ENCODE measurements at regions not wholly inside any gene's neighbourhood (a gene's known extent, or its start where the extent isn't known, plus 50 kb on each side); places are given as distances from the start of the nearest gene placed in this dataset.

GRCh38 chr5:82375488-82376244, 97.5 kb upstream of the RPS23 start:
- peak; percentile 40; the same call in 1 of the 2 replicates for ATAC-seq
- TF ChIP-seq CEBPB (IDR thresholded peaks at IDR 0.05; ENCODE audit: low read depth) = no peak
- POLR2A ChIA-PET = interaction anchor here (1.1 kb wide), 1 partner anchor 13 kb away, joined by 3 read pairs; no protein-coding TSS in a partner anchor
- H3K4me1 ChIP-seq (ENCODE audit: control insufficient read depth in 1 of 2, insufficient read depth in 2 of 2, low read length in 2 of 2) = peaks cover 0 to 5% of the 10 kb centered on the region in 2 experiments; a peak in 1 of 4 replicates
- CTCF ChIA-PET = no interaction called here
- RAD21 ChIA-PET (ENCODE audit: low non-redundant PET in 1 of 2, low total read pairs in 2 of 2, uncharacterized antibody in 2 of 2, unreplicated experiment in 2 of 2) = no interaction called here
- intact Hi-C loops (cut with micrococcal nuclease) = no loop called here
- no peak overlapping the region for H3K4me2 ChIP-seq (ENCODE audit: low read length)
- H4K20me1 ChIP-seq (ENCODE audit: insufficient read depth) = no peaks in the 10 kb centered on the region
- no peaks in the 10 kb centered on the region for H3K9me3 ChIP-seq (ENCODE audit: control insufficient read depth in 1 of 2, insufficient read depth in 1 of 2, low read depth in 1 of 2, low read length in 2 of 2)
- H3K9me2 ChIP-seq (ENCODE audit: insufficient read depth) = no peaks in the 10 kb centered on the region
- no peak overlapping the region for H3K27ac ChIP-seq (ENCODE audit: low read depth, low read length)
- no peaks in the 10 kb centered on the region for H3K79me2 ChIP-seq (ENCODE audit: insufficient read depth, low read length)
- DNase-seq (ENCODE audit: low read depth, low spot score) = no peak
- H3K36me3 ChIP-seq (ENCODE audit: control insufficient read depth in 1 of 2, insufficient read depth in 2 of 2, low read length in 2 of 2) = no peaks in the 10 kb centered on the region
- no peak overlapping the region for H2AFZ ChIP-seq (ENCODE audit: low read depth, low read length, poor library complexity, severe bottlenecking)
- H3K4me3 ChIP-seq (replicated peaks in 1 of 2; ENCODE audit: low read depth in 1 of 2, low read length in 2 of 2) = no peak overlapping the region
- no peak overlapping the region for H3K9ac ChIP-seq (ENCODE audit: low read length)
- no TSS peak for BruUV-seq (replicated peaks)
- no peaks in the 10 kb centered on the region for H3K27me3 ChIP-seq (ENCODE audit: insufficient read depth, low read length)

GRCh38 chr5:82374637-82375036, 96.5 kb upstream of the RPS23 start:
- intact Hi-C loops (cut with micrococcal nuclease) = no loop called here
- H3K27ac ChIP-seq (ENCODE audit: low read depth, low read length) = no peak overlapping the region
- DNase-seq (ENCODE audit: low read depth, low spot score) = no peak
- H3K4me2 ChIP-seq (ENCODE audit: low read length) = no peak overlapping the region
- H3K36me3 ChIP-seq (ENCODE audit: control insufficient read depth in 1 of 2, insufficient read depth in 2 of 2, low read length in 2 of 2) = no peaks in the 10 kb centered on the region
- H4K20me1 ChIP-seq (ENCODE audit: insufficient read depth) = no peaks in the 10 kb centered on the region
- RAD21 ChIA-PET (ENCODE audit: low non-redundant PET in 1 of 2, low total read pairs in 2 of 2, uncharacterized antibody in 2 of 2, unreplicated experiment in 2 of 2) = no interaction called here
- H2AFZ ChIP-seq (ENCODE audit: low read depth, low read length, poor library complexity, severe bottlenecking) = no peak overlapping the region
- no peak overlapping the region for H3K9ac ChIP-seq (ENCODE audit: low read length)
- CTCF ChIA-PET = no interaction called here
- TF ChIP-seq FOSL1 (IDR thresholded peaks at IDR 0.05; ENCODE audit: low read depth) = no peak
- no peaks in the 10 kb centered on the region for H3K27me3 ChIP-seq (ENCODE audit: insufficient read depth, low read length)
- peaks cover 0 to 5% of the 10 kb centered on the region in 2 experiments; a peak in 1 of 4 replicates for H3K4me1 ChIP-seq (ENCODE audit: control insufficient read depth in 1 of 2, insufficient read depth in 2 of 2, low read length in 2 of 2)
- ATAC-seq = no peak
- POLR2A ChIA-PET = no interaction called here
- H3K9me2 ChIP-seq (ENCODE audit: insufficient read depth) = no peaks in the 10 kb centered on the region
- no peaks in the 10 kb centered on the region for H3K79me2 ChIP-seq (ENCODE audit: insufficient read depth, low read length)
- BruUV-seq (replicated peaks) = no TSS peak
- no peaks in the 10 kb centered on the region for H3K9me3 ChIP-seq (ENCODE audit: control insufficient read depth in 1 of 2, insufficient read depth in 1 of 2, low read depth in 1 of 2, low read length in 2 of 2)
- no peak overlapping the region for H3K4me3 ChIP-seq (replicated peaks in 1 of 2; ENCODE audit: low read depth in 1 of 2, low read length in 2 of 2)

- H3K27ac ChIP-seq (ENCODE audit: low read depth, low read length) = no peak overlapping the region
- TF ChIP-seq FOSL1 (IDR thresholded peaks at IDR 0.05; ENCODE audit: low read depth) = no peak
- no peak for TF ChIP-seq EGR1 (IDR thresholded peaks at IDR 0.05; ENCODE audit: low read depth)
- TF ChIP-seq SRF (IDR thresholded peaks at IDR 0.05; ENCODE audit: low read depth) = no peak
- TF ChIP-seq ZBTB33 (IDR thresholded peaks at IDR 0.05; ENCODE audit: extremely low read depth, insufficient replicate concordance, low read length) = no peak
- TF ChIP-seq MAX (IDR thresholded peaks at IDR 0.05) = no peak
- no peak for TF ChIP-seq SIN3A (IDR thresholded peaks at IDR 0.05; ENCODE audit: low read depth)
- no peak for TF ChIP-seq CTCF (IDR thresholded peaks at IDR 0.05 in 2 of 3, conservative IDR thresholded peaks at IDR 0.05 in 1 of 3; ENCODE audit: borderline replicate concordance in 1 of 3, insufficient read depth in 1 of 3, low read depth in 2 of 3, low read length in 2 of 3)
Measured at GRCh38 chr5:82367930-82368329, 89.8 kb upstream of the RPS23 start.

More at GRCh38 chr5:82367930-82368329, 89.8 kb upstream of the RPS23 start:
- DNase-seq (ENCODE audit: low read depth, low spot score) (no peak), ATAC-seq (no peak)
- CTCF ChIA-PET = no interaction called here
- intact Hi-C loops (cut with micrococcal nuclease) = no loop called here
- Histone ChIP-seq H3K9me3 (ENCODE audit: control insufficient read depth in 1 of 2, insufficient read depth in 1 of 2, low read depth in 1 of 2, low read length in 2 of 2) (no peaks in the 10 kb centered on the region), H3K79me2 (ENCODE audit: insufficient read depth, low read length) (no peaks in the 10 kb centered on the region), H4K20me1 (ENCODE audit: insufficient read depth) (no peaks in the 10 kb centered on the region), H3K4me3 (replicated peaks in 1 of 2; ENCODE audit: low read depth in 1 of 2, low read length in 2 of 2) (no peak overlapping the region), H2AFZ (ENCODE audit: low read depth, low read length, poor library complexity, severe bottlenecking) (no peak overlapping the region), H3K36me3 (ENCODE audit: control insufficient read depth in 1 of 2, insufficient read depth in 2 of 2, low read length in 2 of 2) (no peaks in the 10 kb centered on the region), H3K4me2 (ENCODE audit: low read length) (no peak overlapping the region), H3K27me3 (ENCODE audit: insufficient read depth, low read length) (no peaks in the 10 kb centered on the region), H3K4me1 (ENCODE audit: control insufficient read depth in 1 of 2, insufficient read depth in 2 of 2, low read length in 2 of 2) (peaks cover 15 to 42% of the 10 kb centered on the region in 2 experiments), H3K9me2 (ENCODE audit: insufficient read depth) (no peaks in the 10 kb centered on the region), H3K9ac (ENCODE audit: low read length) (no peak overlapping the region)
- RAD21 ChIA-PET (ENCODE audit: low non-redundant PET in 1 of 2, low total read pairs in 2 of 2, uncharacterized antibody in 2 of 2, unreplicated experiment in 2 of 2) = no interaction called here
- no TSS peak for BruUV-seq (replicated peaks)
- POLR2A ChIA-PET = no interaction called here
